ENCODE measurements at regions not wholly inside any gene's neighbourhood (a gene's known extent, or its start where the extent isn't known, plus 50 kb on each side); places are given as distances from the start of the nearest gene placed in this dataset.
"Not testable (repeated sequence)": the region's sequence is repeated elsewhere in the genome, so short reads cannot be mapped to it uniquely, and the experiment has no call there.

GRCh38 chrX:5306654-5307121 is 922.0 kb downstream of the NLGN4X start:
- no peak for DNase-seq (ENCODE audit: extremely low read depth, low read depth)
- TF ChIP-seq CTCF (IDR thresholded peaks at IDR 0.05; ENCODE audit: low read depth, low read length): no peak

- TF ChIP-seq CTCF (IDR thresholded peaks at IDR 0.05; ENCODE audit: low read depth, low read length): no peak
- DNase-seq (ENCODE audit: extremely low read depth, low read depth): no peak
Measured at GRCh38 chrX:5305452-5305851, 923.2 kb downstream of the NLGN4X start.

GRCh38 chrX:5295004-5295403 is 933.7 kb downstream of the NLGN4X start:
- TF ChIP-seq CTCF (IDR thresholded peaks at IDR 0.05; ENCODE audit: low read depth, low read length): no peak
- DNase-seq (ENCODE audit: extremely low read depth, low read depth): no peak

- no peak for TF ChIP-seq CTCF (IDR thresholded peaks at IDR 0.05; ENCODE audit: low read depth, low read length)
- DNase-seq (ENCODE audit: extremely low read depth, low read depth): no peak
Measured at GRCh38 chrX:5290635-5291034, 938.0 kb downstream of the NLGN4X start.

GRCh38 chrX:5289949-5290348 is 938.7 kb downstream of the NLGN4X start:
- DNase-seq (ENCODE audit: extremely low read depth, low read depth): not testable (repeated sequence)

GRCh38 chrX:5278908-5279307 is 949.8 kb downstream of the NLGN4X start:
- no peak for TF ChIP-seq CTCF (IDR thresholded peaks at IDR 0.05; ENCODE audit: low read depth, low read length)
- no peak for DNase-seq (ENCODE audit: extremely low read depth, low read depth)

- no peak for DNase-seq (ENCODE audit: extremely low read depth, low read depth)
Measured at GRCh38 chrX:5265324-5265850, 963.3 kb downstream of the NLGN4X start.

More at GRCh38 chrX:5265324-5265850, 963.3 kb downstream of the NLGN4X start:
- no peak for TF ChIP-seq CTCF (IDR thresholded peaks at IDR 0.05; ENCODE audit: low read depth, low read length)

Measured in AG09319 (cell line).